ENCODE measurements at regions not wholly inside any gene's neighbourhood (a gene's known extent, or its start where the extent isn't known, plus 50 kb on each side); places are given as distances from the start of the nearest gene placed in this dataset.
A peak's percentile ranks its signal among the peaks of the same experiment; 100 is the strongest.
"Not testable (repeated sequence)": the region's sequence is repeated elsewhere in the genome, so short reads cannot be mapped to it uniquely, and the experiment has no call there.

DNA sequence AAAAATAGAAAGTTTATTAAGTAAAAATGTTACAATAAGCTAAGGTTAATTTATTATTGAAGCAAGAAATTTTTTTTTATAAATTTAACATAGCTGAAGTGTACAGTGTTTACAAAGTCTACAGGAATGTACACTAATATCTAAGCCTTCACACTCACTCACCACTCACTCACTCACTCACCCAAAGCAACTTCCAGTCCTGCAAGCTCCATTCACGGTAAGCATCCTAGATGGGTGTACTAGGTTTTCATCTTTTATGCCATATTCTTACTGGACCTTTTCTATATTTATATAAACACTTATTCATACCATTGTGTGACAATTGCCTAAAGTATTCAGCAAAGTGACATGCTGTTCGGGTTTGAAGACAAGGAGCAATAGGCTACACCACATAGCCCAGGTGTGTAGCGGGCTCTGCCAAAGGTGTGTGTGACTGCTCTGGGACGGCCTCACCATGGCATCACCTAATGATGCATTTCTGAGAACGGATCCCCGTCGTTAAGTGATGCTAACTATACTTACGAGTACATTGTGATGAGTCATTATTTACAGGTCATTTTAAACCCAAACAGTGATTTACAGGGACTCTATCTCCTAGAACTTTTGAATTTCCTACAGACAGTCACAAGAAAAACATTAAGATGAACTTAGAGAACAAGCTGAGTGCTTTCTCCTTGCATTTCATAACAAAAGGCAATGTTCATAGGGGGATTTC is 76.3 kb upstream of the ID2 start:
- H3K36me3 ChIP-seq, result no peaks in the 10 kb centered on the region
- H3K4me3 ChIP-seq, result no peak overlapping the region
- peak in 1 of 2 experiments; percentile 74 for DNase-seq (ENCODE audit: low read depth in 1 of 2, low spot score in 2 of 2)
- H3K9me3 ChIP-seq (replicated peaks), result no peaks in the 10 kb centered on the region
- H3K27me3 ChIP-seq (replicated peaks), result no peaks in the 10 kb centered on the region
- peak overlapping the region; percentile 77 for H3K27ac ChIP-seq
- peaks cover 62% of the 10 kb centered on the region for H3K4me1 ChIP-seq (replicated peaks)

DNA sequence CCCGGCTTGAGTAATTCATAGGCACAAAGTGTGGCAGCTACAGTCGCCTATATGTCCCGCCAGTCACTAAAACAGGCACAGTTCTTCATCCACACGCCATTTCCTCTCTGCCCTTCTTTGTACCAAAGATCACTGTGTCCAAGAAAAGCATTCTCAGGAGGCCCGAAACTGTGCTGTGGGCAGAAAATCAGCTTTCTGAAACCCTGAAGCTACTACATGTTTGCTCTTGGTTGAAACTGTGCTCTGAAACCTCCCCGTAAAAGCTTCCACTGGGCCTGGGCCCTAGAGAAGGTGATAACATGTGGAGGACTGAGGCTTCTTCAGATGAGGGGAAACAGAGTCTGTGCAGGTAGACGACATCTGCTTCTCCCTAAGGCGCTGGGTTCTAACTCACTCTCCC is 75.6 kb upstream of the ID2 start:
- Histone ChIP-seq H3K27ac (peak overlapping the region; percentile 77), H3K36me3 (no peaks in the 10 kb centered on the region)
- DNase-seq (ENCODE audit: low read depth in 1 of 2, low spot score in 2 of 2), result peak in 1 of 2 experiments; percentile 15

DNA sequence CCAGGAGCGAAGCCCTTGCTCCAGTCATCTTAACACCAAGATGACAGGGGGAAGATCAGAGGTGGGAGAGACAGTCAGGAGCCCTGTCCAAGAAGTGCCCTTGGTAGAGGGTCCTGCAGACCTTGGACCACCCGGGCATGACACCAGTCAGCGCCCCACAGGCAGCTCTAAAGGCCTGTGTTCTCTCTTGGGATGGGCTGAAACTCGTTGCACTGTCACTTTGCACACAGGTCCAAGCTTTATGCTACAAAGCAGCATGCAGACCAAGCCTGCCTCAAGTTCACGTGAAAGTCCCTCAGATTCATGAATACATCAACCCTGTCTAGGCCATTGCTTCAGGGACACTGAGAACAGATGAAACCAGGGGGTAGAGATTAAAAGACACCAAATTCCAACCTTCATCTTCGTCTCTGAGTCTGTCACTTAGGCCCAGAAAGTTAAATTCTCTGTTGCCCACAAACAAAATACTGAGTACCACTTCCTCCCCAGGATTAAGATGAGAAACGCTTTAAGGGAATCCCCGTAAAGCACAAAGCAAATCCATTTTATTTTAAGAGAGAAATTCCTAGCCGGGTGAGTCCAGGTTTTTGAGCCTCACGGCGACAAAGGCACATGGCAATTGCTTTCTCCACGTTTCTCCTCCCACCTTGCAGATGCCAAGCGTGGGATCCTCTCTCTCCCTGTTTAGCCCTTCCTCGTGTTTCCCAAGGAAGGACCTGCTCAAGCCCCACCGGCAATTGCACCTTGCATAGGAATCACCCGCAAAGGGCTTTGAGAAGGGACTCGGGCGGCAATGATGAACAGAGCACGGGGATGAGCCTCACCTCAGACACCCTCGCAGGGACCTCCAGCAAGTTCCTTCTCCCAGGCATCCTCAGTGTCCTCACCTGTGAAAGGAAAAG is 75.0 kb upstream of the ID2 start:
- Histone ChIP-seq H3K27me3 (replicated peaks) (no peaks in the 10 kb centered on the region), H3K36me3 (no peaks in the 10 kb centered on the region), H3K4me3 (peak overlapping the region; percentile 6), H3K27ac (peak overlapping the region; percentile 77), H3K9me3 (replicated peaks) (no peaks in the 10 kb centered on the region), H3K4me1 (replicated peaks) (peaks cover 62% of the 10 kb centered on the region)
- peak in 1 of 2 experiments; percentile 13 for DNase-seq (ENCODE audit: low read depth in 1 of 2, low spot score in 2 of 2)

More for the DNA sequence above, 75.6 kb upstream of the ID2 start:
- Histone ChIP-seq H3K4me3 (no peak overlapping the region), H3K4me1 (replicated peaks) (peaks cover 62% of the 10 kb centered on the region), H3K9me3 (replicated peaks) (no peaks in the 10 kb centered on the region), H3K27me3 (replicated peaks) (no peaks in the 10 kb centered on the region)

GRCh38 chr2:8607606-8608005 is 74.2 kb upstream of the ID2 start:
- Histone ChIP-seq H3K27ac (peak overlapping the region; percentile 77), H3K4me1 (replicated peaks) (peaks cover 62% of the 10 kb centered on the region), H3K36me3 (no peaks in the 10 kb centered on the region), H3K4me3 (peak overlapping the region; percentile 6), H3K27me3 (replicated peaks) (no peaks in the 10 kb centered on the region), H3K9me3 (replicated peaks) (no peaks in the 10 kb centered on the region)
- peak; percentile 70 to 81 for DNase-seq (ENCODE audit: low read depth in 1 of 2, low spot score in 2 of 2)

DNA sequence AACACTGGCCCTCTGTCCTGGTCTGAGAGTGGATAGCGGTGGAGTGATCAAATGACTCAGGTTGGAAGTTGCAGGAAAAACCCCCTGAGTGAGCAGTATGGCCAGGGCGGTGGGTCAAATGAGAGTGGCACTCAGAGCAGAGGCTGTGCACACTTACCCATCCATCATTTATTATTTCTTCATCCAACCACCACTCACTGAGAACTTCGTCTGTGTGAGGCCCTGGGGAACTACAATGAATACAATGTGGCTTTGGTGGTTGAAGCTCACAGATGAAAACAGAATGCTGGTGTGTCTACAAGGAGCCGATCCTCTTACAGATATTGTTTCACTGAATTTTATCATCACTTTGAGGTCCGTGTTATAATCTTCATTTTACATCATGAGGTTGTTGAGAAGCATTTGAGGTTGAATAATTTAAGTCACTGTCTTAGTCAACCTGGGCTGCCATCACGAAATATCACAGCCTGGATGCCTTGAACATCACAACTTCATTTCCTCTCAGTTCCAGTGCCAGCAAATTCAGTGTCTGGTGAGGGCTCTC is 73.4 kb upstream of the ID2 start:
- peak; percentile 48 to 49 for DNase-seq (ENCODE audit: low read depth in 1 of 2, low spot score in 2 of 2)
- Histone ChIP-seq H3K4me1 (replicated peaks) (peaks cover 62% of the 10 kb centered on the region), H3K36me3 (no peaks in the 10 kb centered on the region), H3K4me3 (no peak overlapping the region), H3K27ac (peak overlapping the region; percentile 77; the same call in 1 of the 2 replicates), H3K9me3 (replicated peaks) (no peaks in the 10 kb centered on the region), H3K27me3 (replicated peaks) (no peaks in the 10 kb centered on the region)

DNA sequence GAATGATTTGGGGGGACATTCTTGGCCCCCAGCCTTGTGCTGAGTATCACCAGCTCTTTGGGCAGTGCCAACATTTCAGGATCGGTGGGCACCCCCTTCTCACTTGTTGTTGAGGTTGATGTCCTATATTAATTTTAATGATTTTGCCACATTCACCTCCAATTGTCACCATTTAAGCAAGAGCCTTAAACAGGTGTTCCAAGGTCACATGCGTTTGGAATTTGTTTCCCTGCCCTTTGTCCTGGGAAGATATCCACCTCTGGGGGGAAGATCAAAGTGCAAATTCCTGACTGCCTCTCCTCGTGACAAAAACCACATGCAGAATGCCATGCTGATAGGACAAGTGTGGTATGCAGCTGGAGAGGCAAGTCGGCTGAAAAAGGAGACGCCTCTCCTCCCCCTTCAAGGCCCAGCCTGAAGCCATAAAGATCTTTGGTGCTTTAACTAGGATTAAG is 72.5 kb upstream of the ID2 start:
- peak; percentile 36 to 46 for DNase-seq (ENCODE audit: low read depth in 1 of 2, low spot score in 2 of 2)
- Histone ChIP-seq H3K4me1 (replicated peaks) (peaks cover 56% of the 10 kb centered on the region), H3K9me3 (replicated peaks) (no peaks in the 10 kb centered on the region), H3K36me3 (no peaks in the 10 kb centered on the region), H3K4me3 (no peak overlapping the region), H3K27ac (no peak overlapping the region), H3K27me3 (replicated peaks) (no peaks in the 10 kb centered on the region)

- not testable (repeated sequence) for H3K27me3 ChIP-seq (replicated peaks); H3K4me3 ChIP-seq; H3K27ac ChIP-seq; H3K36me3 ChIP-seq; H3K9me3 ChIP-seq (replicated peaks); DNase-seq (ENCODE audit: low read depth in 1 of 2, low spot score in 2 of 2)
- peaks cover 42% of the 10 kb centered on the region for H3K4me1 ChIP-seq (replicated peaks)
Observed at GRCh38 chr2:8610775-8611174, 71.1 kb upstream of the ID2 start.

DNA sequence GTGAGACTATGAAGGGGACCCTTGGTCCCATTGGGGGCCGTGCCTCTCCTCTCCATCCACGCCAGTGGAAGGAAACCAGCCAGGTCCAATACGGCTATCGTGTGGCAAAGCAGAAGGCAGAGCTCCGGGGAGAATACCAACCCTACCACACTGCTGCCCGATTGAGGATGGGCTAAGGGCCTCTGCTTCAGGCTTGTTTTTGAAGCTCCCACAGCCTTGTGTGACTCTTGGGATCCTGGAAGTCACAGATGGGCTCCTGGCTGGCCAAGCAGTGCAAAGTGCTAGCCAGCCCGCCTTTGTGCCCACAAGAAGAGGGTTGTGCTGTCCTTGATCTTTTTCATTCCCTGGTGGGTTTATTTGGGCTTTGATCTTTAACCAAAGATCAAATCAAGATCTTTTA is 70.6 kb upstream of the ID2 start:
- Histone ChIP-seq H3K36me3 (no peaks in the 10 kb centered on the region), H3K9me3 (replicated peaks) (no peaks in the 10 kb centered on the region), H3K27me3 (replicated peaks) (no peaks in the 10 kb centered on the region), H3K4me3 (no peak overlapping the region), H3K4me1 (replicated peaks) (peaks cover 37% of the 10 kb centered on the region), H3K27ac (no peak overlapping the region)
- no peak for DNase-seq (ENCODE audit: low read depth in 1 of 2, low spot score in 2 of 2)

DNA sequence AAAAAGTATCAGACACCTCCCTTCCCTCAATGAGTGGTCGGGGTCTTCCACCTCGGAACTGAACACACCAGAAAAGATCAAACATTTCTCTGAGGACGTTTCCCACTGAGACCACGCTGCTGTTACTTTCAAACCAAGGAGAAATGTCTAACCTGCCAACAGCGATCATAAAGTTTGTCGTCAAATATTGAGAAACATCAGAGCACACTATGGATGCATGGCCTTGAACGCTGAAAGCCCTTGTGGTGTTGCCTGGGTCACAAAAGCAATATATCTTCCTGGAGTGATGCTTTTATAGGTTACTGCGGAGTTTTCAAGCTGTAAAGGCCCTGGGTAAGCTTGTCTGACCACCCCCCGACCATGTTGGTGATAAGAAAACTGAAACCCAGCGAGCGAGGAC is 70.2 kb upstream of the ID2 start:
- no peaks in the 10 kb centered on the region for H3K9me3 ChIP-seq (replicated peaks)
- H3K27ac ChIP-seq, result no peak overlapping the region
- DNase-seq (ENCODE audit: low read depth in 1 of 2, low spot score in 2 of 2), result no peak
- no peak overlapping the region for H3K4me3 ChIP-seq
- no peaks in the 10 kb centered on the region for H3K27me3 ChIP-seq (replicated peaks)
- H3K36me3 ChIP-seq, result no peaks in the 10 kb centered on the region
- H3K4me1 ChIP-seq (replicated peaks), result peaks cover 33% of the 10 kb centered on the region

- Histone ChIP-seq H3K4me1 (replicated peaks) (peaks cover 22% of the 10 kb centered on the region), H3K27me3 (replicated peaks) (no peaks in the 10 kb centered on the region)
Observed at GRCh38 chr2:8612734-8613179, 69.1 kb upstream of the ID2 start.

GRCh38 chr2:8613207-8613999 is 68.5 kb upstream of the ID2 start:
- DNase-seq (ENCODE audit: low read depth in 1 of 2, low spot score in 2 of 2); H3K27me3 ChIP-seq (replicated peaks): not testable (repeated sequence)

More at GRCh38 chr2:8612734-8613179, 69.1 kb upstream of the ID2 start:
- no peaks in the 10 kb centered on the region for H3K36me3 ChIP-seq
- no peak overlapping the region for H3K4me3 ChIP-seq
- DNase-seq (ENCODE audit: low read depth in 1 of 2, low spot score in 2 of 2), result no peak
- no peak overlapping the region for H3K27ac ChIP-seq
- no peaks in the 10 kb centered on the region for H3K9me3 ChIP-seq (replicated peaks)

GRCh38 chr2:8614646-8615045 is 67.2 kb upstream of the ID2 start:
- Histone ChIP-seq H3K4me1 (replicated peaks) (peaks cover 3% of the 10 kb centered on the region), H3K9me3 (replicated peaks) (no peaks in the 10 kb centered on the region), H3K27ac (no peak overlapping the region), H3K27me3 (replicated peaks) (no peaks in the 10 kb centered on the region), H3K4me3 (no peak overlapping the region), H3K36me3 (no peaks in the 10 kb centered on the region)
- DNase-seq (ENCODE audit: low read depth in 1 of 2, low spot score in 2 of 2), result no peak

More at GRCh38 chr2:8613207-8613999, 68.5 kb upstream of the ID2 start:
- not testable (repeated sequence) for H3K27ac ChIP-seq; H3K9me3 ChIP-seq (replicated peaks); H3K4me3 ChIP-seq; H3K36me3 ChIP-seq
- H3K4me1 ChIP-seq (replicated peaks), result peaks cover 16% of the 10 kb centered on the region

DNA sequence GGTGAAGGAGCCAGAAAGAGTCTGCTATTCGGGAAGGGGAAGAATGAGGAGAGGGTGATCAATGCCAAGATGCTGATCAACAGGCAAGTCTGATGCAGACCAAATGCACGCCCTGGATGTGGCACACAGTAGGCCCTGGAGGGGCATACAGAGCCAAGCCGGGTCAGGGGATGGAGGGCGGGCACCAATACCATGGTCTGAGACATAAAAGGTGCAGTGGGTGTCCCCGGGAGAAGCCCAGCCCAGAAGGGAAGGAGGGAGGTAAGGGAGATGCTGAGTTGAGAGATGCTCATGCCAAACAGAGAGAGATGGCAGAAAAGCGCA is 66.6 kb upstream of the ID2 start:
- Histone ChIP-seq H3K27ac (no peak overlapping the region), H3K9me3 (replicated peaks) (no peaks in the 10 kb centered on the region), H3K36me3 (no peaks in the 10 kb centered on the region), H3K4me3 (no peak overlapping the region), H3K27me3 (replicated peaks) (no peaks in the 10 kb centered on the region), H3K4me1 (replicated peaks) (no peaks in the 10 kb centered on the region)
- DNase-seq (ENCODE audit: low read depth in 1 of 2, low spot score in 2 of 2), result no peak

Data from SJSA1 (cell line).